GM21360 (cell line): ENCODE measurements at regions not wholly inside any gene's neighbourhood (a gene's known extent, or its start where the extent isn't known, plus 50 kb on each side); places are given as distances from the start of the nearest gene placed in this dataset.
"Not testable (repeated sequence)": the region's sequence is repeated elsewhere in the genome, so short reads cannot be mapped to it uniquely, and the experiment has no call there.

Source experiments
- ATAC-seq: cut with Tn5 transposase; IDR thresholded peaks from one replicate; pipeline ENCODE4 v1.9.1; 2021; ENCODE audit warnings: mild to moderate bottlenecking, moderate library complexity; ENCODE audit not compliant: unreplicated experiment

GRCh38 chr20:43837856-43838702 is 76.6 kb upstream of the TOX2 start:
- no peak for ATAC-seq

DNA sequence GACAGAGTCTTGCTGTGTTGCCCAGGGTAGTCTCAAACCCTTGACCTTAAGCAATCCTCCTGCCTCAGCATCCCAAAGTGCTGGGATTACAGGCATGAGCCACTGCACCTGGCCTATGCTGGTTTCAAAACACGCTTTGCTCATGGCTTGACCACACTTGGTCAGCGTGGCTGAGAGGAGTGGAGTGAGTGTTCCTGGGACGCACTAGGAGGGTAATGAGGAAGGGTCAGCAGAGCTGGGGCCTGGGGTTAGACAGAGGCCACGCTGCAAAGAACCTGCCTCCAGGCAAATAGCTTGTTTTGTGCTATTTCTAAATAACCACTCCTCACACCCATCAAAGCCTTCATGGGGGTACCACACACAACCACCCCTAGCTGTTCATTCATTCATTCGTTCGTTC is 77.9 kb upstream of the TOX2 start:
- no peak for ATAC-seq

GRCh38 chr20:43835944-43836508 is 78.6 kb upstream of the TOX2 start:
- no peak for ATAC-seq

DNA sequence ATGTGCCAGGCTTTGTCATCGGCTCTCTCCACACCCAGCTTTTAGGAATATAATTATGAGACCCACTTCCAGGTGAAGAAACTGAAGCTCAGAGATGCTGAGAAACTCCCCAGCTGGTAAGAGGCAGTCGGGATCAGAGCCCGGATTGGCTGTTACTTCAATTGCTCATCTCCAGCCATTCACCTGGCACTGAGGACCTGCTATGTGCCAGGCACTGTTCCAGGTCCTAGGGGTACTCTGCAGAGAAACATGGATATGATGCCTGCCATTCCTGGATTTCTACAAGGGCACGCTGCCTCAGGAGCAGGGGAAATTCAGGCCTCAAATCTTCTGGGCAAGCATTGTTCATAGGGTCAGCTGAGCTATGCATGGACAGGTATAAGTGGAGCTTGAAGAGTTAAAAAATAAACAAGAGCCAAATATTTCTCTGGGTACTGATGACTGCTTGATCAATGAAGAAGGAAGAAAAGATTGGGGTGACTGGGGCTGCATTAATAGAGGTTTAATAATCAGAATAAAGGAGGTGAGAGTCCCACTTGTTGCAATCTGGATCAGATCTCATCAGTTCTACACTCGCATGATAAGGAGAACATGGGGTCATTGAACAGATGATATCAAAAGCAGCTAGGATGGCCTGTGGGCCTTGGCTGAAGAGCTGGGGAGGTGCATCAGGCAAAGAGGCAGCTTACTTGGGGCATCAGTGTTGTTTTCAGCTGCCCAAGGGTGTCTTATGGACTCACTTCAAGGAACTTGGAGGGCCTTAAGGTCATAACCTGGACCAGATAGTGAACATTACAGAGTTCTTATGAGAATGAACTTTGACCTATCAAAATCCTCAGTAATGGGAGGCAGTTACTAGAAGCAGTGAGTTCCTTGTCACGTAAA is 80.9 kb upstream of the TOX2 start:
- no peak for ATAC-seq

DNA sequence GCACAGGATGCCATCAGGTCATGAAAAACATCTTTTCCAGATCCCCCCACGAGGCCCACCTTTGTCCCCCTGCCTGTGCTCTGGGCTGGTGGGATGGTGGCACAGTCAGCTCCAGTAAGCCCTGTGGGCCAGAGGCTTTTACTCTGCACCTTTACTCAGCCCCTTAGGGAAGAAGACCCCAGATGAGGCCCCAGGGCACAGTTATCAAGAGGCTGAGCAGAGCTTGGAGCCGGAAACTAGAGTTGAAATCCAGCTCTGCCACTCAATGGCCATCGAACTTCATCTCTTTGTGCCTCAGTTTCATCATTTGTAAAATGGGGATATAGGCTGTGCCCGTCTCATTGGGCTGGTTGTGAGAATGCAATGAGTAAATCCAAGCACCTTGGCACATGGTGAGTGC is 81.7 kb upstream of the TOX2 start:
- no peak for ATAC-seq

GRCh38 chr20:43832096-43832816 is 82.4 kb upstream of the TOX2 start:
- ATAC-seq: no peak

DNA sequence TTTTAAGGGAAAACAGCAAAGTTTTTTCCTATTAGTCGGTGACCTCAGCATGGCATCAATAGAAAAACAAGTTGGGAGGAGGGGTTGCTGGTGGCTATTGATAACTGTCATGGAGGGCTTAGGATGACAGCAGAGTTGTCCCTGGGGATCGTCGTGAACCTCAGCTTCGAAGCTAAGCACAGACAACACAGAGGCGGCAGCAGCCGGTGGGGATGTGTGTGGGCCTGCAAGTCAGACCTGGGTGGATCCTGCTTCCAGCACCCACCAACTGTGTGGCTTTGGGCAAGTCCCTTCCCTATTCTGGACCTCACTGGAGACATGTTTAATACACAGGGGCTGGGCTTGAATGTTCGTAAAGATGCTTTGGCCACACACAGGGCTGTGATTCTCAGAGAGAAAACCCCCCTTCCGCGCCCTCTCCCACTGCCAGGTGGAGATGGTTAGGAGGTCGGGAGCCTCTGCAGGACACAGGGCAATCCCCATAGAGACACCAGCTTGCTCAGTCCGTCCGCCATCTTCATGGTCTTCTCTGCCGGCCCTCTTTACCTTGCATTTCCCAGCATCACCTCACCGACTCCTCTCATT is 83.1 kb upstream of the TOX2 start:
- no peak for ATAC-seq

DNA sequence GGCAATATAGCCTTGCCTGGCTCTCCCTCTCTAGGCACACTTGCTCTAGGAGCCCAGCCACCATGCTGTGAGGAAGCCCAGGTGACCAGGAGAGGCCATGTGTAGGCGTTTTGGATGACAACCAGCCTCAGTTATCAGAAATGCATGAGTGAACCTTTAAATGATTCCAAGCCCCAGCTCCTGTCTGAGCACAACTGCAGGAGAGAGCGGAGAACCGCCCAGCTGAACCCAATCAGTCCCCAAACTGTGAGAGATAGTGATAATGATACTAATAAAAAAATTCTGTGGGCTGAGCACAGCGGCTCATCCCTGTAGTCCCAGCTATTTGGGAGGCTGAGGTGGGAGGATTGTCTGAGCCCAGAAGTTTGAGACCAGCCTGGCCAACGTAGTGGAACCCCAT is 83.8 kb upstream of the TOX2 start:
- no peak for ATAC-seq

- ATAC-seq: no peak
Measured at GRCh38 chr20:43829951-43830690, 84.5 kb upstream of the TOX2 start.

- no peak for ATAC-seq
Measured at GRCh38 chr20:43827940-43828562, 86.6 kb upstream of the TOX2 start.

DNA sequence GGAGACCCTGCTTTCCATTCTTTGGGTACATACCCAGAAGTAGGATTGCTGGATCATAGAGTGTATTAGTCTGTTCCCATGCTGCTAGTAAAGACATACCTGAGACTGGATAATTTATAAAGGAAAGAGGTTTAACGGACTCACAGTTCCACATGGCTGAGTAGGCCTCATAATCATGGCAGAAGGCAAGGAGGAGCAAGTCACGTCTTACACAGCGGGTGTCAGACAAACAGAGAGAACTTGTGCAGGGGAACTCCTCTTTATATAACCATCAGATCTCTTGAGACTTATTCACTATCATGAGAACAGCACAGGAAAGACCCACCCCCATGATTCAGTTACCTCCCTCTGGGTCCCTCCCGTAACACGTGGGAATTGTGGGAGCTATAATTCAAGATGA is 87.7 kb upstream of the TOX2 start:
- ATAC-seq: not testable (repeated sequence)

DNA sequence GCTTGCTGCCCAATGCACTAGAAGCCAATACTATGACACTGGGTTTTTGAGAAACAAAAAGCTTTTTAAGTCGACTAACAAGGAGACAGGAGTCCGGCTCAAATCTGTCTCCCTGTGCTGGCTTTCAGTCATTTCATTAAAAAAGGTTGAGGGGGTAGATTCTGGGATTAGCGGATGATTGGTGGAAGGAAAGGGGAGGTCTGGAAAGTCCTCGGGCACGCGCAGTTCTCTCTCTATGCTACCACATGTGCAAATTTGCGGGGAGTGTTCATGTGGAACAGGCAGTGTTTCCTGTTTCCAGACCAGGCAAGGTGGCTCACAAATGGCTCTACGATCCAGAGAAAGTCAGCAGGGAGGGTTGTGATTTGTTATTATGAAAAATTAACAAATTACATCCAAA is 89.1 kb upstream of the TOX2 start:
- ATAC-seq: no peak

DNA sequence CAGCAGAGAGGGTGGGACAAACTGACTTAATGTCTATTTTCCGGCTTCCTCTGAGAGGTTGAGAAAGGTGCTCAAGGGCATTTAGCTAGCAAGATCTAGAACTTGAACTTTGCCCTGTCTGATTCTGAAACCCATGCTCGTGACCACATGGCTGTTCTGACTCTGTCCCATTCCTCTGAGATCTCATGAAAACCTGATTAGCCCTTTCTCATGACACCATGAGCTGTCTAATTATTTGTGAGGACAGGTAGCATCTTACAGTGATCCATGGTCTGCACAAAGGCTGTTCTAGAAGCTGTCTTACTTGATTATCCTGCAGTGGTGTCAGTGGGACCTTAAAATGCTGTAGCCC is 89.6 kb upstream of the TOX2 start:
- no peak for ATAC-seq

GRCh38 chr20:43824309-43825050 is 90.2 kb upstream of the TOX2 start:
- no peak for ATAC-seq

- no peak for ATAC-seq
Measured at GRCh38 chr20:43821795-43822194, 92.9 kb upstream of the TOX2 start.

GRCh38 chr20:43820731-43821330 is 93.8 kb upstream of the TOX2 start:
- no peak for ATAC-seq

- ATAC-seq: no peak
Measured at GRCh38 chr20:43812216-43812615, 85.4 kb upstream of the GTSF1L start.

GRCh38 chr20:43809206-43809819 is 82.5 kb upstream of the GTSF1L start:
- no peak for ATAC-seq
